Activated naive CD4-positive, alpha-beta T cell treated with anti-CD3 and anti-CD28 coated beads, Interleukin-2, amount 50 U/mL, for 72 hours (primary cell): ENCODE measurements at regions not wholly inside any gene's neighbourhood (a gene's known extent, or its start where the extent isn't known, plus 50 kb on each side); places are given as distances from the start of the nearest gene placed in this dataset.
A peak's percentile ranks its signal among the peaks of the same experiment; 100 is the strongest.
"Not testable (repeated sequence)": the region's sequence is repeated elsewhere in the genome, so short reads cannot be mapped to it uniquely, and the experiment has no call there.

Experiments
- ATAC-seq, 2 donors: fragments of 150-1000 bp; cut with Tn5 transposase; 2 replicates each; pipeline ENCODE4 v1.10.0; 2021; ENCODE audit warnings: mild to moderate bottlenecking in 2 of 2, moderate library complexity in 2 of 2
- DNase-seq, 2 donors: peaks; one replicate each; pipeline ENCODE4 v3.0.0; 2021 to 2022; ENCODE audit warnings: low spot score in 2 of 2
- H3K27ac Mint-ChIP-seq, 2 donors: one replicate each; pipeline ENCODE4 v1.8.0; 2022; ENCODE audit warnings: mild to moderate bottlenecking in 2 of 2, mixed read lengths in 2 of 2
- H3K36me3 Mint-ChIP-seq, 2 donors: one replicate each; pipeline ENCODE4 v1.8.0; 2022; ENCODE audit warnings: mixed read lengths in 2 of 2
- H3K9me3 Mint-ChIP-seq, 2 donors: one replicate each; pipeline ENCODE4 v1.8.0; 2022; ENCODE audit warnings: mixed read lengths in 2 of 2

- no peaks in the 10 kb centered on the region for H3K36me3 Mint-ChIP-seq
- H3K27ac Mint-ChIP-seq: no peak overlapping the region
- H3K9me3 Mint-ChIP-seq: no peaks in the 10 kb centered on the region
- ATAC-seq (no peak), DNase-seq (no peak)
Measured at GRCh38 chr5:50898966-50899365, 232.5 kb downstream of the PARP8 start.

- ATAC-seq (no peak), DNase-seq (no peak)
- Mint-ChIP-seq H3K27ac (no peak overlapping the region), H3K36me3 (no peaks in the 10 kb centered on the region), H3K9me3 (no peaks in the 10 kb centered on the region)
Measured at GRCh38 chr5:50900952-50901510, 234.6 kb downstream of the PARP8 start.

GRCh38 chr5:50903651-50904050, 237.2 kb downstream of the PARP8 start:
- Mint-ChIP-seq H3K9me3 (no peaks in the 10 kb centered on the region), H3K27ac (no peak overlapping the region), H3K36me3 (no peaks in the 10 kb centered on the region)
- ATAC-seq (no peak), DNase-seq (no peak)

- Mint-ChIP-seq H3K36me3 (no peaks in the 10 kb centered on the region), H3K27ac (no peak overlapping the region), H3K9me3 (no peaks in the 10 kb centered on the region)
- DNase-seq: no peak
- no peak for ATAC-seq
Measured at GRCh38 chr5:50905996-50906570, 239.6 kb downstream of the PARP8 start.

- not testable (repeated sequence) for H3K9me3 Mint-ChIP-seq, DNase-seq, H3K36me3 Mint-ChIP-seq, ATAC-seq, H3K27ac Mint-ChIP-seq
Measured at GRCh38 chr5:50920160-50920559, 253.7 kb downstream of the PARP8 start.

- H3K9me3 Mint-ChIP-seq: no peaks in the 10 kb centered on the region
- no peak overlapping the region for H3K27ac Mint-ChIP-seq
- H3K36me3 Mint-ChIP-seq: no peaks in the 10 kb centered on the region
- ATAC-seq (no peak), DNase-seq (no peak)
Measured at GRCh38 chr5:50921366-50922133, 255.1 kb downstream of the PARP8 start.

- ATAC-seq (peak; percentile 34 to 55), DNase-seq (peak in 1 of 2 donors; percentile 34)
- H3K9me3 Mint-ChIP-seq, H3K27ac Mint-ChIP-seq, H3K36me3 Mint-ChIP-seq: not testable (repeated sequence)
Measured at GRCh38 chr5:50922134-50922941, 255.9 kb downstream of the PARP8 start.

GRCh38 chr5:50922942-50923767, 256.7 kb downstream of the PARP8 start:
- no peaks in the 10 kb centered on the region for H3K36me3 Mint-ChIP-seq
- ATAC-seq (no peak), DNase-seq (no peak)
- no peaks in the 10 kb centered on the region for H3K9me3 Mint-ChIP-seq
- no peak overlapping the region for H3K27ac Mint-ChIP-seq

GRCh38 chr5:50923768-50924494, 257.5 kb downstream of the PARP8 start:
- Mint-ChIP-seq H3K36me3 (no peaks in the 10 kb centered on the region), H3K9me3 (no peaks in the 10 kb centered on the region), H3K27ac (no peak overlapping the region)
- no peak for ATAC-seq
- no peak for DNase-seq

- DNase-seq (no peak), ATAC-seq (no peak)
- H3K9me3 Mint-ChIP-seq: no peaks in the 10 kb centered on the region
- no peak overlapping the region for H3K27ac Mint-ChIP-seq
- H3K36me3 Mint-ChIP-seq: no peaks in the 10 kb centered on the region
Measured at GRCh38 chr5:50927953-50928352, 261.5 kb downstream of the PARP8 start.

- Mint-ChIP-seq H3K9me3 (no peaks in the 10 kb centered on the region), H3K27ac (no peak overlapping the region), H3K36me3 (no peaks in the 10 kb centered on the region)
- no peak for ATAC-seq
- DNase-seq: no peak
Measured at GRCh38 chr5:50929174-50929573, 262.7 kb downstream of the PARP8 start.

GRCh38 chr5:50934343-50934742, 267.9 kb downstream of the PARP8 start:
- ATAC-seq (no peak), DNase-seq (no peak)
- no peaks in the 10 kb centered on the region for H3K9me3 Mint-ChIP-seq
- H3K27ac Mint-ChIP-seq: no peak overlapping the region
- no peaks in the 10 kb centered on the region for H3K36me3 Mint-ChIP-seq

- DNase-seq (no peak), ATAC-seq (no peak)
- Mint-ChIP-seq H3K36me3 (peaks cover 0 to 4% of the 10 kb centered on the region in 2 donors), H3K27ac (no peak overlapping the region), H3K9me3 (peaks cover 21 to 25% of the 10 kb centered on the region in 2 donors)
Measured at GRCh38 chr5:50945139-50945538, 278.7 kb downstream of the PARP8 start.

GRCh38 chr5:50947906-50948683, 281.7 kb downstream of the PARP8 start:
- DNase-seq (no peak), ATAC-seq (no peak)
- Mint-ChIP-seq H3K36me3 (no peaks in the 10 kb centered on the region), H3K27ac (no peak overlapping the region), H3K9me3 (peaks cover 5% of the 10 kb centered on the region in 2 donors)

GRCh38 chr5:50953290-50953689, 286.9 kb downstream of the PARP8 start:
- H3K36me3 Mint-ChIP-seq: no peaks in the 10 kb centered on the region
- no peak for ATAC-seq
- no peak for DNase-seq
- no peaks in the 10 kb centered on the region for H3K9me3 Mint-ChIP-seq
- H3K27ac Mint-ChIP-seq: no peak overlapping the region
